ENCODE measurements at regions not wholly inside any gene's neighbourhood (a gene's known extent, or its start where the extent isn't known, plus 50 kb on each side); places are given as distances from the start of the nearest gene placed in this dataset.

- TF ChIP-seq CTCF (IDR thresholded peaks at IDR 0.05) (no peak), POLR2A (IDR thresholded peaks at IDR 0.05) (no peak)
- H3K27ac ChIP-seq = no peak overlapping the region
- WGBS, 4 donors = 64 to 95% (median 79%) methylated on average over 2 of the region's 2 CpGs
Observed at GRCh38 chr3:104920512-104920911, 446.2 kb upstream of the ALCAM start.

GRCh38 chr3:104933972-104934371 is 432.7 kb upstream of the ALCAM start:
- Histone ChIP-seq H3K4me1 (replicated peaks in 1 of 2) (no peaks in the 10 kb centered on the region), H3K27me3 (no peaks in the 10 kb centered on the region), H3K9me3 (replicated peaks in 1 of 3) (no peaks in the 10 kb centered on the region), H3K27ac (no peak overlapping the region), H3K4me3 (no peak overlapping the region), H3K36me3 (replicated peaks in 1 of 2) (no peaks in the 10 kb centered on the region)
- no peak for DNase-seq
- intact Hi-C loops (cut with DNase I) = no loop called here
- TF ChIP-seq POLR2A (IDR thresholded peaks at IDR 0.05) = no peak
- TF ChIP-seq CTCF (IDR thresholded peaks at IDR 0.05) = no peak
- 82 to 96% (median 89%) methylated on average over 3 of the region's 3 CpGs for WGBS, 4 donors

More at GRCh38 chr3:104920512-104920911, 446.2 kb upstream of the ALCAM start:
- no peaks in the 10 kb centered on the region for H3K9me3 ChIP-seq (replicated peaks in 1 of 3)
- H3K4me1 ChIP-seq (replicated peaks in 1 of 2) = no peaks in the 10 kb centered on the region
- H3K27me3 ChIP-seq = no peaks in the 10 kb centered on the region
- intact Hi-C loops (cut with DNase I) = no loop called here
- H3K4me3 ChIP-seq = no peak overlapping the region
- no peaks in the 10 kb centered on the region for H3K36me3 ChIP-seq (replicated peaks in 1 of 2)
- DNase-seq = no peak

- Histone ChIP-seq H3K27ac (no peak overlapping the region), H3K27me3 (no peaks in the 10 kb centered on the region), H3K4me3 (no peak overlapping the region), H3K9me3 (replicated peaks in 1 of 3) (no peaks in the 10 kb centered on the region), H3K36me3 (replicated peaks in 1 of 2) (no peaks in the 10 kb centered on the region), H3K4me1 (replicated peaks in 1 of 2) (no peaks in the 10 kb centered on the region)
- no peak for TF ChIP-seq POLR2A (IDR thresholded peaks at IDR 0.05)
- TF ChIP-seq CTCF (IDR thresholded peaks at IDR 0.05) = no peak
- DNase-seq = no peak
- intact Hi-C loops (cut with DNase I) = no loop called here
Observed at GRCh38 chr3:104935613-104936012, 431.1 kb upstream of the ALCAM start.

- DNase-seq = no peak
- intact Hi-C loops (cut with DNase I) = no loop called here
- no peaks in the 10 kb centered on the region for H3K36me3 ChIP-seq (replicated peaks in 1 of 2)
- no peaks in the 10 kb centered on the region for H3K27me3 ChIP-seq
- 48 to 53% (median 51%) methylated on average over 1 of the region's 1 CpG for WGBS, 4 donors
- H3K4me3 ChIP-seq = no peak overlapping the region
- H3K4me1 ChIP-seq (replicated peaks in 1 of 2) = no peaks in the 10 kb centered on the region
- no peak overlapping the region for H3K27ac ChIP-seq
- TF ChIP-seq CTCF (IDR thresholded peaks at IDR 0.05) (no peak), POLR2A (IDR thresholded peaks at IDR 0.05) (no peak)
- no peaks in the 10 kb centered on the region for H3K9me3 ChIP-seq (replicated peaks in 1 of 3)
Observed at GRCh38 chr3:104939196-104939595, 427.5 kb upstream of the ALCAM start.
